Gastroesophageal sphincter (tissue), 4 donors: ENCODE measurements at regions not wholly inside any gene's neighbourhood (a gene's known extent, or its start where the extent isn't known, plus 50 kb on each side); places are given as distances from the start of the nearest gene placed in this dataset.

ENCODE experiments used
- ATAC-seq: fragments of 150-250 bp; one replicate; pipeline ENCODE4 v1.9.1; 2016; ENCODE audit warnings: mild to moderate bottlenecking, moderate library complexity
- H3K27ac ChIP-seq, 4 donors: fragments of 200-600 bp; sonication (generic) in 3 of 4; 1 replicate in 3 of 4; 2 replicates in 1 of 4; pipeline ENCODE4 v1.5.1; 2016 to 2019
- H3K27me3 ChIP-seq: fragments of 200-600 bp; sonication (generic); one replicate; pipeline ENCODE4 v1.5.1; 2019
- H3K36me3 ChIP-seq, 2 donors: fragments of 200-600 bp; sonication (generic); one replicate each; pipeline ENCODE4 v1.5.1; 2019; ENCODE audit warnings: control low read depth in 1 of 2
- H3K4me1 ChIP-seq, 3 donors: fragments of 200-600 bp; sonication (generic); 1 replicate in 2 of 3; 2 replicates in 1 of 3; pipeline ENCODE4 v1.5.1; 2016 to 2019; ENCODE audit warnings: control low read depth in 2 of 3
- H3K4me3 ChIP-seq, 2 donors: fragments of 200-600 bp; sonication (generic); one replicate each; pipeline ENCODE4 v1.5.1; 2019; ENCODE audit warnings: mild to moderate bottlenecking in 1 of 2, moderate library complexity in 1 of 2
- H3K9me3 ChIP-seq, 3 donors: fragments of 200-600 bp; sonication (generic); one replicate each; pipeline ENCODE4 v1.5.1; 2017 to 2019; ENCODE audit warnings: control low read depth in 2 of 3
- CTCF ChIP-seq, 4 experiments: fragments of 200-600 bp in 2 of 4; fragments of 450-650 bp in 2 of 4; sonication (generic) in 1 of 4; IDR thresholded peaks; one replicate each; pipeline ENCODE4 v1.5.1; 2017 to 2019; ENCODE audit warnings: antibody characterized with exemption in 4 of 4, mild to moderate bottlenecking in 2 of 4, moderate library complexity in 2 of 4
- EP300 ChIP-seq: sonication (generic); formaldehyde crosslinking; IDR thresholded peaks from one replicate; pipeline ENCODE4 v1.6.1; 2017; ENCODE audit warnings: antibody characterized with exemption, mild to moderate bottlenecking
- POLR2A ChIP-seq, 2 donors: fragments of 450-650 bp; IDR thresholded peaks; one replicate each; pipeline ENCODE4 v1.6.1; 2017; ENCODE audit warnings: antibody characterized with exemption in 2 of 2, mild to moderate bottlenecking in 2 of 2, moderate library complexity in 1 of 2
- POLR2AphosphoS5 ChIP-seq: sonication (generic); formaldehyde crosslinking; IDR thresholded peaks from one replicate; pipeline ENCODE4 v1.6.1; 2017; ENCODE audit warnings: antibody characterized with exemption
- WGBS, 2 donors: methylation state at CpG; one replicate each; pipeline ENCODE4 v1.1.5; 2018; ENCODE audit warnings: low coverage in 1 of 2; 5-methylcytosine and 5-hydroxymethylcytosine counted together

GRCh38 chr2:6163932-6164331 is 471.7 kb downstream of the SOX11 start:
- Histone ChIP-seq H3K27me3 (no peaks in the 10 kb centered on the region), H3K27ac (no peak overlapping the region), H3K4me3 (no peak overlapping the region), H3K36me3 (no peaks in the 10 kb centered on the region), H3K9me3 (peaks cover 0 to 4% (median 0%) of the 10 kb centered on the region in 3 donors), H3K4me1 (no peaks in the 10 kb centered on the region)
- 56 to 75% methylated on average over 2 to 6 of the region's 7 CpGs for WGBS, 2 donors
- TF ChIP-seq POLR2A (IDR thresholded peaks at IDR 0.05) (no peak), CTCF (IDR thresholded peaks at IDR 0.05) (no peak), POLR2AphosphoS5 (no peak)
- no peak for ATAC-seq

- Histone ChIP-seq H3K27me3 (no peaks in the 10 kb centered on the region), H3K27ac (no peak overlapping the region), H3K4me1 (no peaks in the 10 kb centered on the region), H3K4me3 (no peak overlapping the region), H3K9me3 (peaks cover 0 to 4% (median 0%) of the 10 kb centered on the region in 3 donors), H3K36me3 (no peaks in the 10 kb centered on the region)
- TF ChIP-seq POLR2AphosphoS5 (no peak), POLR2A (IDR thresholded peaks at IDR 0.05) (no peak), CTCF (IDR thresholded peaks at IDR 0.05) (no peak), EP300 (no peak)
- ATAC-seq: no peak
- WGBS, 2 donors: 56 to 63% methylated on average over 5 to 11 of the region's 11 CpGs
Measured at GRCh38 chr2:6164986-6165747, 473.0 kb downstream of the SOX11 start.

- H3K36me3 ChIP-seq: no peaks in the 10 kb centered on the region
- TF ChIP-seq POLR2AphosphoS5 (no peak), EP300 (no peak)
- WGBS, 2 donors: 59% methylated on average over 14 of the region's 14 CpGs; no CpG with 5 or more reads in 1 of the 2 donors
- no peak overlapping the region for H3K4me3 ChIP-seq
- peaks cover 0 to 3% (median 0%) of the 10 kb centered on the region in 3 donors for H3K9me3 ChIP-seq
- H3K4me1 ChIP-seq: no peaks in the 10 kb centered on the region
- no peak overlapping the region for H3K27ac ChIP-seq
- no peak for ATAC-seq
- H3K27me3 ChIP-seq: no peaks in the 10 kb centered on the region
Measured at GRCh38 chr2:6167592-6168138, 475.5 kb downstream of the SOX11 start.

- 89 to 91% methylated on average over 1 of the region's 1 CpG for WGBS, 2 donors
- no peaks in the 10 kb centered on the region for H3K27me3 ChIP-seq
- no peaks in the 10 kb centered on the region for H3K4me1 ChIP-seq
- no peak overlapping the region for H3K27ac ChIP-seq
- no peaks in the 10 kb centered on the region for H3K36me3 ChIP-seq
- H3K4me3 ChIP-seq: no peak overlapping the region
- peaks cover 0 to 3% (median 0%) of the 10 kb centered on the region in 3 donors for H3K9me3 ChIP-seq
- ATAC-seq: no peak
- TF ChIP-seq POLR2AphosphoS5 (no peak), CTCF (IDR thresholded peaks at IDR 0.05) (no peak), EP300 (no peak), POLR2A (IDR thresholded peaks at IDR 0.05) (no peak)
Measured at GRCh38 chr2:6168485-6168884, 476.3 kb downstream of the SOX11 start.

GRCh38 chr2:6171294-6171693 is 479.1 kb downstream of the SOX11 start:
- no peaks in the 10 kb centered on the region for H3K27me3 ChIP-seq
- no peak for ATAC-seq
- no peak overlapping the region for H3K27ac ChIP-seq

More at GRCh38 chr2:6171294-6171693, 479.1 kb downstream of the SOX11 start:
- Histone ChIP-seq H3K36me3 (no peaks in the 10 kb centered on the region), H3K4me3 (no peak overlapping the region), H3K4me1 (no peaks in the 10 kb centered on the region), H3K9me3 (peaks cover 0 to 11% (median 0%) of the 10 kb centered on the region in 3 donors)
- TF ChIP-seq POLR2A (IDR thresholded peaks at IDR 0.05) (no peak), POLR2AphosphoS5 (no peak), CTCF (IDR thresholded peaks at IDR 0.05) (no peak), EP300 (no peak)
- 38 to 72% methylated on average over 3 of the region's 3 CpGs for WGBS, 2 donors
